ELR (cell line): ENCODE measurements at regions not wholly inside any gene's neighbourhood (a gene's known extent, or its start where the extent isn't known, plus 50 kb on each side); places are given as distances from the start of the nearest gene placed in this dataset.
A peak's percentile ranks its signal among the peaks of the same experiment; 100 is the strongest.

Experiments used
- DNase-seq: peaks from one replicate; pipeline ENCODE4 v3.0.0-alpha.2; 2015; ENCODE audit warnings: low read depth

DNA sequence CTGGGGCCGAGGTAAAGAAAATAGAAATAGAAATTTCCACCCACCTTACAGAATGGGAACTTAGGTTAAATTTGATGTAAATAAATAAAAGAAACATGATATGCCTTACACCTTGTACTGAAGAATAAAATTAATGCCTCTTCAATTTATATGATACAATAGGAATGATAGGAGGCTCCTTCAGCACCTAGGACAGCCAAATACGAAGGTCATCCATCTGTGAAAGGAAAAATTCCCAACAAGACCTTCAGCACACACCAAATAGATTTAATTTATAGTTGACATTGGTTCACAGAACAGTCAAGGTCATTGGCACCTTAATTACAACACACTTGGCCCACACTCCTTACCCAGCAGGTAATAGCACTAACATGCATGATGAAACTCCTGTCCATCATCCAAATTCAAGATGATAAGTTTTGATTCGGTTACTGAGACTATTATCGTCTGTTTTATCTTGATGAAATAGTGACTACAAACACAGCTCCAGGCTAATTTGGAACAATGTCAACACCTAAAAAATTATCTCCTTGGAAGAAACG, 250.9 kb downstream of the SNX13 start:
- DNase-seq, result no peak

DNA sequence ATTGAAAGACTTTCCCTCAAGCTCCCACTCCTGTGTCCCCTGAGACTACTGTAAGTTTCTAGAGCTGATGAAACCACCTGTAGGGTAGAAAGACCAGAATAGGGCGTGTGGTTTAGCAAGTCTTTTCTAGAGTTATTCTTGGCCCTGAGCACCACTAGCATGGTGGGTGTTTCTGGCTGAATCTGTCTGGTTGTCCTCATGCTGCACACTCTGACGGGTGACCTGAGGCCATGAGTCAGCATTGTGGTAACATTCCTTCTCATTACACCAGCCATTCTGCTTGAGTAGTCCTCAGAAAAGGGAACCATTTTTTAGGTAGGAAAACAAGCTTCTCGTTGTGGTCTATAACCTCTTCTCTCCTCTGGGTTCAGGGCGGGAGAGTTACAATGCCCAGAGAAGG, 250.3 kb downstream of the SNX13 start:
- peak; percentile 80 for DNase-seq

DNA sequence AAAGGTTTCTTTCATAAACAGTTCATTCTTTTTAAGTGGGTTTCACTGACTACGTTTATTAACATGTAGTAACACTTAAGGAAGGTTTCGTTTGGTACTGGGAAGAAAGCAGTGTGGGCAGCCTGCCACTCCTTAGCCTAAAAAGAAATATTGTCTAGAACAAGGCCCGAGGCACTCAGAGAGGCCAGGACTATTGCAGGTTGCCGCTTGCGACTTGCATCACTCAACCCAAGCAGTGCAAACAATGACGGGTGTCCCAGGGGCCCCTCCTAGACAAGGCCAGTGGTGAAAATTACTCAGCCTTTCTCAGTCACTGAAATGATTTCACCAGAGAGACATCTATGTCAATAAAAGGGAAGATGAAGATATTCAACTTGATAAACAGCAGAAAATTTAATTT, 243.9 kb downstream of the SNX13 start:
- peak; percentile 75 for DNase-seq

DNA sequence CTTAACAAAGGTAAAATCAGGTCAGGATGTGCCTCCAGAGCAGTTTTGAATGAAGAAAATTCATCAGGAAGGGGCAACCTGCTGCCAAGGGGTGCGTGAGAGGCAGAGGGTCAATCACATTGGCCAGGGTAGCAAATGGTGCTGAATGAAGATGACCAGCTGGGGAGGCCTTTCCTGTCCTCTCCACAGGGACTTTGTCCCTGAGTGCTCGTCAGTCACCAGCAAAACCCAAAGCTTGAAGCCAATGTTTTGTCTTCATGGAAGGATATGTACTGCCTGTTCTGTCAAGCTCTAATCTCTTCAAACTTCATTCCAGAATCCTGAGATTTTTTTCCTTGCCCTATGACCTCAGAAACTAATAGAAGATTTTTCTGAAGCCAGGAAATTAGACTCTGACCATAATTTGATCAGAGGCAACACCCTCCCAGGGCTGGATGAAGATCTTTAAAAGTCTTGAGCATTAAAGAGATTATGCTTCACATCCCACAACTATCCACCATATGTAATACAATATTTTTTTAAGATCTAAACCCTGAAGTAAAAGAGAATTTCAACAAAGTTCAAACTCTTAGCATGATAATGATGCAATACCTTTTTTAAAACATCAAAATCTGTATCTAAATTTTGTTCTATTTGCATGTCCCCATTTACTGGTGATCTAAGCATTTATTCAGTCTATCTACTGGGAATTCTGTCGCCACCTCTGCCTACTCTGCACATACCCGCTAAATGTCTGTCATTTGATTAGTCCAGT, 243.0 kb downstream of the SNX13 start:
- DNase-seq, result no peak

DNA sequence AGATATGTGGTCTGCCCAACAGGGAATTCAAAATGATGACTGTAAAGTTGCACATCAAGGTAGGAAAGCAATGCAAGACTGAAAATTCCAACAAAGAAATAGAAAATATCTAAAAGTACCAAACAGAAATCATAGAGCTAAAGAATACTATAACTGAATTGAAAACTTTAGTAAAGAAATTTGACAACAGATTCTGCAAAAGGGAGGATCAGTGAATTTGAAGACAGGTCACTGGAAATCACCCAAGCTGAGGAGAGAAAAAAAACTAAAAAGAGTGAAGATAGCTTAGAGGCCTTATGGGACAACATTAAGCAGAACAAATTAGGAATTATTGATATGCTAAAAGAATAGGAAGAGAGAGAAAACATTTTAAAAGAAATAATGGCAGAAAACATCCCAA, 240.6 kb downstream of the SNX13 start:
- DNase-seq, result no peak

DNA sequence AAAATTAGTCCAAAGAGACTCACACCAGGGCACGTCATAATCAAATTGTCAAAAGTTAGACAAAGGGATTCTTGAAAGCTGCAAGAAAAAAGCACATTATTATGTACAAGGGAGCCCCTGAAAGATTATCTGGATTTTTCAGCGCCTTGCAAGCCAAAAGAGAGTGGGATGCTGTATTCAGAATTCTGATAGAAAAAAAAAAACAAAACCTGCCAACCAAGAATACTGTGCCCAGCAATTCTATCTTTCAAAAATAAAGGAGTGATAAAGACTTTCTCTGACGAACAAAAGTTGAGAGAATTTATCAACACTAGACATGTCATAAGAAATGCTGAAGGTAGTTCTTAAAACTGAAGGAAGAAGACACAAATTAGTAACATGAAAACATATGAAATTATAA, 240.2 kb downstream of the SNX13 start:
- DNase-seq, result no peak

DNA sequence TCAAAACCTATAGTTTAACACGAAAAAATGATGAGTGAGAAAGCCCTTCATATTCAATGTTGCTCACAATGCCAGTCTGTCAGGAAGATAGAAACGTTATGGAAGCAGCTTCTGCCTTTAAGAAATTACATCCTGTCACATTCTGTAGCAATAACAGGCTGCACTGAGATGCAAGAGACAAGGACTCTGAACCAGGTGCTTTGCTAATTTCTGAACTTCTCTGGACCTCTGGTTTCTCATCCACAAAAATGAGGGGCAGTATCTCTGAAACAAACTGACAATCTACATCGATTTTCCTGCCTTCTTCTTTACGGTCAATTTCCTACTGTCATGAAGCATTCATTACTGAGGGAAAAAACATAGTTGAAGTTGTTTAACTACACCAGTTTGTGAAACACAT, 234.0 kb downstream of the SNX13 start:
- DNase-seq, result no peak

DNA sequence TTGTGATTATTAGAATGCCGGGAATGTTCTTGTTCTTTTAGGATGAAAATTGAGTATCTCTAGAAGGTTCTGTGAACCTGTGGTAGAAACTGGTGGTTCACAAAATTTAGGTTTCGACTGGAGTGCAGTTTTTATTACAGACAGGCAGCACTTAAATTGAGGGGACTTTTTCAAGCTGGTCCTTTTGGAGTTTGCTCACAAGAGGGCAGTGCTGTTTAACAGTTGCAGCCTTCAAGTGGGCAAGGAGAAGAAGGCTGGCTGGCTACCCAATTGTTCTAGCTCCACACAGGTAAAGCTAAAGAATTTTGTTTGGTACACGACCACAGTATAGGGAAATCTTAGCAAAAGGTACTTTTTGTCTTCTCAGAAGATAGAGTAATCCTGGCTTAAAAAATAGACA, 233.6 kb downstream of the SNX13 start:
- DNase-seq, result peak; percentile 77

DNA sequence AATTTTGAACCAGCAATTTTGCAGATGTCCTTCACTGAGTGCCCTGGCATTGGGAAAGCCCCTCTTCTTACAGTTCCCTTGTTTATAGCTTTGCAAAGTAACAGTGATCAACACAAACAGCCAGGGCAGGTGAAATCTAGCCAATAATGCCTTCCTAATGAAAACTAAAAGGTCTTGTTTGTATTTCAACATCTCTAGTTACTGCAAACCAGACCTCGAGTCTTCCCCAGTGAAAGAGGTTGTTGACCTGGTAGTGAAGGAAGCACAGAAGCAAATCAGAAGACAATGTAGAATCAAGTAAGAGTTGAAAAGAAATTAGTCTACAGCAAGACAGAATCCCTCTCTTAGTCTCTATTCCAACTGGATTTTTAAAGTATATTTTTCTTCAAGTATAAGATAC, 231.2 kb downstream of the SNX13 start:
- DNase-seq, result no peak

DNA sequence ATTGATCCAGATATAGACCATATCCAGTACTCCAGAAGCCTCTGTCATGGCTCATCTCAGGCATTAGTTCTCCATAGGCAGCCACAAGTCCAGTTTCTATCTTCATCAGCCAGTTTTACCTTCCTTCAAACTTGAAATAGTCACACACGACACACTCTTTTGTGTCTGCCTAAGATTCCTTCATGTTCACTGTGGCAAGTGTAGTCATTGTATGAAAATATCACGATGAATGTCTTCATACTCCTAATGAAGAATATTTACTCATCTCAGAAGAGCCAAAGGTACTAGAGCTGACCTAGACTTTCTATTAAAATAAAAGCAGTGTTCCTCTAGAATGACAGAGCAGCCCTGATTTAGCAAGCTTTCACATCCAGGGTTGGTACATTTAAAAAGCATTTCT, 230.7 kb downstream of the SNX13 start:
- no peak for DNase-seq

DNA sequence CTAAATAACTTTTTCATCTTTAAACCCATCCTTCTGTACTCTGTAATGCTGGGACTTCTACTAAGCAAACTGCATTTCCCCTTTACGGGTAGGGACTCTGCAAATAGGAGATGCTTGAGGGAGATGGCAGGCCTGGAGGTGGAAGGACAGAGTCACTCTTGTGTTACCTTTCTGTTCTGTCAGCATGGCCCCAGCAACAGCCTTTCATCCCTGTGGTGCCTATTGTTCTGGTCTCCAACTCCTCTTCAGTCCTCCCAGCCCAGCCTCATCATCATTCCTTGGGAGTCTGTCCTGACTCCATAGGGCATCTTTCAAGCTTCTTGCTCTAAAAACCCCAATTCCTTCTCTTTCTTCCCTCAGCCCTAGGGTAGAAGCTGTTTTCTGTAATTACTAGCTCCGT, 230.0 kb downstream of the SNX13 start:
- no peak for DNase-seq

DNA sequence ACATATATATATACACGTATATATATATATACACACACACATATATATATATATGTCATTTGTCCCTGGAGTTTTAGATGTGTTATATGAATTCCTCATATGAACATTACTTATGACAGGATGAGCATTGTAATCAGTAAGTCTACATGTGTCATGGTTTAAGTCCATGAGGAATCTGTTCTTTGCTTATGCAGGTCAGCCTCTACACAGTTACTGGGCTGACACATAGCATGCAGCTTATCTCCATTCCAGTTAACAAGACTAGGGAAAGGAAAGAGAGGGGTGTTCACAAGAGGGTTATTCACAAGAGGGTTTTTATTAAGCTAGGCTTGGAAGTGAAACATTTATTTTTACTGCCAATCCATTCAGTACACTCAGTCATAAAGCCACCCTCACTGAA, 226.7 kb downstream of the SNX13 start:
- peak; percentile 3 for DNase-seq

DNA sequence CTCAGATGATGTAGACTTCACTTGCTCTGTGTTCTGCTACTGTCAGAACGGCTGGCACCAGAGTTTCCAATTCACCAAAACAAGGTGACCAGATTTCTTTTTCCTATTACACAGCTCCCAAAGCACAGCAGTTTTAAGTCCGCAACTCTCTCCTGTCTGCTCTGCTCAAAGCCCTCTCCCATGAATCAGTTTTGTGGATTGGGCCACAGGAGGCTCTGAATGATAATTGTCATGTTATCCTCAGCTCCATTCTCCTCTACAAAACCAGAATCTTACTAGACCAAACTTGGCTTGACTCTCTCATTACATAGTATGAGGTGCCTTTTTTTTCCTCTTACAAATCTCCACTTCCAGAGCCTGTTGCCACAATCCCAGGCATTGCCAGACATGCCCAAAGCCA, 223.5 kb downstream of the SNX13 start:
- DNase-seq, result no peak

DNA sequence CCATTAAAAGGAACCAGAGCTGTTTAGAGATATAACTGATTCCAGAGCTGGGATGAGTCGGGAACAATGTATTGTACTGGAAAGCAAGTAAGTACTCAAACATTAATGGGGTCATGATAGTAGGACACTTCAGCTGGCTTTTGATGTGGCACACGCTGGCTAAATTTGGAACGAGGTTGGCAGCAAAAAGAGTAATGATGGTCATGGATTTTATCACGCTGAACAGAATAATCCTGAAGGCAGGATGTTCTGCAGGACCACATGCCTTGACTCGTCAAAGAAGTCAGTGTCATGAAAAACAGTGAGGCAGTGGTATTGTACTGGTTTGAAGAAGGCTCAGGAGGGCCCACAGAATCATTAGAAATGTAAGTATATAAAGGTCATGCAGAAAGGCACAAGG, 220.3 kb downstream of the SNX13 start:
- DNase-seq, result no peak

DNA sequence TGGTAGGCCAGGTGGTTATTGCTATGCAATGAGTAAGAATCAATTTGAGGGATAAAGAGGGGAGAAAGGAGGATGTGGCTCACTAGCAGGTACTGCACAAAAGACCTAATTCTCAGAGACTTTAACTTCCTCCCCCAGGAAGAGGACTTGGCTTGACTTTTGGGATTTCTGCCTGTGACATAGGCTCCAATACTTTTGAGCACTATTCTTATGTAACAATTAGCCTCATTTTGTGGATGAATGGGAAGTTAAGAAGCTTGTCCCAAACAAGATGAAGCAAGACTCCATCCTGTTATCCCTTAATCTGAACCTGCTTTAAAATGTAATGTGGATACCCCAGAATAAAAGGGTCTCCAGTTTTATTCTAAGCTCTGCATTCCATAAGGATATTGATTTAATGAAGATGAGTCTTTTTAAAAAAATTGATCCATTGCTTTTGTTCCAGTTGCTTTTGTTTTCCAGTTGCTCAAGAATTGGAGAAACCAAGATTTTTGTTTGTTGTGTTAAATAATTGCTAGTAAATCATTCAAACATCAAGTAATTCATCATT, 218.5 kb downstream of the SNX13 start:
- no peak for DNase-seq

DNA sequence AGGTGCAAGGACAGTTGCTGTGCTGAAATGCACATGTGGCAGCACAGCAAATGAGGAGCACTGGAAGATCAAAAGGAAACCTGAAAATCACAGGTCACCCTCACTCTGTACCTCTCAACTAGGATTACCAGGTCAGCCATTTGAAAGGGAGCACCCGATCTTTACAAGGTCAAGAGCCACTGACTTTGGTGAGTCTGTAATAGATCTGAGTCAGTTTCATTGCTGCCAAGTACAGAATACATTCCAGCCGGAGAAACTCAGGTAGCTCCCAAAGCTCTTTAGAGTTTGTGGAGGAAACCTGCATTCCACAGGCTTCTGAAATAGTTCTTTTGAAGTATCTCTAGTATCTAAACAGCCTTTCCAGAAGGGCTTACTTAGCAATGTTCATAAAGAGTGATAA, 217.5 kb downstream of the SNX13 start:
- no peak for DNase-seq

DNA sequence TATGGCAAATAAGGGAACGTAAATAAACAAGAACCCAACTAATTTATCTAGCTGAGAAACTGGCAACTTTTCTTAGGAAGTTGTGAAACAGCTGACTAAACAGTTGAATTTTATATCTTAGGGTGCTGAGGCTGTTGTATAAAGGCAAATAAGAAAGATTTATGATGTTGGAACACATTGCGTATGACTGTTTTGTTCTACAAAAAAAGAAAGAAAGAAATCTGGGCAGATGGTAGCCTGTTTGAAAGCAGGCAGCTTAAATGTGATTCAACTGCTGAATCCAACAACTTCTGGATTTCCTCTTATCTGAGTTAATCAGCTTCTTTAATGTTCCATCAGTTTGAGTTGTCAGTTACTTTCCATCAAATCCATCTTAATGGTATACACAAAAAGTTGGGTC, 214.5 kb downstream of the SNX13 start:
- DNase-seq, result no peak

DNA sequence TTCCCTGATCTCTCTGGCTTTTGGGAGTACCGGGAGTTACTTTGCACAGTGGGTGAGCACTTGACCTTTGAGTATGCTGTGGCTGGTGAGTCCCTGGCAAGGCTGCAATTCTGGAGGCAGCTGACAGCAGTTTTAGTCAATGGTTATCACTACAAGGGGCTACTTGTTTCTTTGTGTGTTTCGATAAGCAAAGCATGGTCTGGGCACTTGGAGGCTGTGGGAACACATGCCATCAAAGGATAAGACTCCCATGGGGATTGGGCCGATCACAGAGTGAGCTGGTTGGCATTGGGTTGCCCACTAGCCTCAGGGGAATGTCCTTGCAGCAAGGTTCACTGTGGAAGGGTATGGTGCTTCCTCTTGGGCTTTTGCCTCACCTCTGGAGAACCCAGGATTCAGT, 208.2 kb downstream of the SNX13 start:
- DNase-seq, result no peak
